Memory B cell (primary cell): ENCODE measurements at regions not wholly inside any gene's neighbourhood (a gene's known extent, or its start where the extent isn't known, plus 50 kb on each side); places are given as distances from the start of the nearest gene placed in this dataset.

ENCODE experiments used
- ATAC-seq: fragments of 150-1000 bp; cut with Tn5 transposase; 2 replicates; pipeline ENCODE4 v1.10.0; 2021; ENCODE audit warnings: low read depth, mild to moderate bottlenecking, moderate library complexity
- DNase-seq, 2 donors: peaks; one replicate each; pipeline ENCODE4 v3.0.0; 2022; ENCODE audit warnings: low spot score in 2 of 2
- H3K27ac Mint-ChIP-seq: one replicate; pipeline ENCODE4 v1.8.0; 2022; ENCODE audit warnings: mild to moderate bottlenecking, moderate library complexity, mixed read lengths
- H3K27me3 Mint-ChIP-seq: one replicate; pipeline ENCODE4 v1.8.0; 2022; ENCODE audit warnings: mixed read lengths
- H3K36me3 Mint-ChIP-seq: one replicate; pipeline ENCODE4 v1.8.0; 2022; ENCODE audit warnings: mild to moderate bottlenecking, mixed read lengths
- H3K4me1 Mint-ChIP-seq: one replicate; pipeline ENCODE4 v1.8.0; 2022; ENCODE audit warnings: mixed read lengths
- H3K4me3 Mint-ChIP-seq: one replicate; pipeline ENCODE4 v1.8.0; 2022; ENCODE audit warnings: mild to moderate bottlenecking, moderate library complexity, mixed read lengths
- H3K9me3 Mint-ChIP-seq: one replicate; pipeline ENCODE4 v1.8.0; 2022; ENCODE audit warnings: mixed read lengths

DNA sequence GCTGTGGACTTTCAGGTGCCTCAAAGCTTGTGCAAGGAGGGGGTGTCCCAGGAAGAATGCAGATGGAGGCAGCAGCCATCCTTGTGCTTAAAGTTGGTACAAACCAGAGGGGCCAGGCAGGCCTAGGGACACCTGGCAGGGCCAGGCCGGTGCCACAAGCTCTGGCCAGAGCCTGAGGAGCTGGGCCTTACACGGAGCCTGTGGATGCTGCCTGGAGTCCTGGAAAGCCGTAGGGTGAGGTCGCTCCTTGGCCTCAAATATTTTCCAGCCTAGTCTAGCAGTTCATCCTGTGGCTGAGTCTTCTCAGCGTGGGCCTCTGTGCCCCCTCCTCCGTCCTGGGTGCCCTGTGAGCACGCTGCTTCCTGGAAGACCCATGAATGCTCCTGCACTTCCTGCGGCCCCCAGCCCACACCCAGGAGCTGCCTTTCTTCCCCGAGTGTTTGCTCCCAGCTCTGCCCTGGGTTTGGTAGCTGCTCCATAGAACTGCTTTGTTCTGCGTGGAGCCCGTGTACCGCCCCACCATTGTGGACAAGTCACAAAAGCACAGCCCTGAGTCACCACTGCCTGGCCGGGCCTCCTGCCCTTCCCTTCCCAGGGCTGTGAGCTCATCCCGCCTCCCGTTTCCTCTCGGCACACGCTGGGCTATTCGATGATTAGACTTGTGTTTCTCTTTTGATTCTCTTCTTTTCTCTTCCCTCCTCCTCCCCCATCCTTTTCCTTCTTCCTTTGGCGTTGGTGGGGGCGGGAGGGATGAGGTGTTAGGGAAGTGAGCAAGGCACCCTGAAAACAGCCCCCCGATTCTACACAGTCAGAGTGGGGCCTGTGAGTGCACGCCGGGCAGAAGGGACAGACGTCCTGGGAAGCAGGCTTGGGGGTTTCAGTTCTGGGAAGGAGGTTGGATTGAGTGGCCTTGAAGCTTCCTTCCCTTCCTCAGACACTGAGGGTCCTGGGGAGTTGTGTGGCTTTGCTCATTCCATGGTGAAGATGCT lies 73.2 kb upstream of the SHH start:
- ATAC-seq (no peak), DNase-seq (no peak)
- Mint-ChIP-seq H3K9me3 (peaks cover 2% of the 10 kb centered on the region), H3K27me3 (peaks cover 11% of the 10 kb centered on the region), H3K4me3 (no peak overlapping the region), H3K4me1 (no peaks in the 10 kb centered on the region), H3K36me3 (no peaks in the 10 kb centered on the region), H3K27ac (no peak overlapping the region)

DNA sequence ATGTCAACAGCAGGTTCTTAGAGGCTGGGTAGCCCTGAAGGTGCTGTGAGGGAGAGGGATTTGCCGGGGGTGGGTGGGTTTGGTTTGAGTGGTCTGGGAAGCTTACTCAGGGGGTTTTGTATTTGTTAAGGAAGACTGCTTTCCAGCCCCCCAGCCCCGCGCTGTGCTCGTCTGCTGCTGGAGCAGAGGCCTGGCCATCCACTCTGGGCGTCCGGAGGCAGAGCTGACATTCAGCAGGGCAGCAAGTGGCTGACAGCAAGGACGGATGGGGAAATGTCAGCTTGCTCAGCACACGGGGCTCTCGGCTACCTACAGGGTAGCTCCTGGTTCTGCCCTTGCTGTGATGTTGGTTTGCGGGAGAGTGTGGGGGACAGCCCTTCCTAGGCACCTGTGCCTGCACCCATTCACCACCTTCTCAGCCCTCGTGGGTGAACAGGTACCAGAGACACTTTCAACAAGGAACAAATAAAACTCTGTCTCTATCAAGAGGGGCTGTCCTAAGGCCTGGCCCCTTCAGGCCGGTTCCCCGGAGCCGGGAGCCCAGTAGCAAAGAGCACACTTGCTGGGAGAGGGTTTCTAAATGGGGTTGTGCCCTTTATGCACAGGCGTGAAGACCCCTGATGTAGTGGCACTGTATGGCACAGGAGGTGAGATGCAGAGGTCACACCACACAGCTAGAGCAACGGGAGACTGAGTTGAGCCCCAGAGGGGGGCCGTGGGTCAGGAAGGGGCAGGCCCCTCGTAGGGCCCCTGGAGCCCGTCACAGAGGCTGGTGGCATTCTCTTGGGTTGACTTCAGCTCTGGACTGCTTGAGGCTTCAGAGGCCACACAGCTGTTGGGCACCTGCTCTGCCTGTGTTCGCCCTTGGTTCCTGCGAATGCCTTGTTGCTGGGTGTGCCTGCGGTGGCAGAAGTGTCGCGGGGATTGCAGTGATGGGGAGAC lies 72.2 kb upstream of the SHH start:
- Mint-ChIP-seq H3K9me3 (peaks cover 2% of the 10 kb centered on the region), H3K4me1 (no peaks in the 10 kb centered on the region), H3K36me3 (no peaks in the 10 kb centered on the region), H3K4me3 (no peak overlapping the region), H3K27ac (no peak overlapping the region), H3K27me3 (peaks cover 11% of the 10 kb centered on the region)
- DNase-seq (no peak), ATAC-seq (no peak)

DNA sequence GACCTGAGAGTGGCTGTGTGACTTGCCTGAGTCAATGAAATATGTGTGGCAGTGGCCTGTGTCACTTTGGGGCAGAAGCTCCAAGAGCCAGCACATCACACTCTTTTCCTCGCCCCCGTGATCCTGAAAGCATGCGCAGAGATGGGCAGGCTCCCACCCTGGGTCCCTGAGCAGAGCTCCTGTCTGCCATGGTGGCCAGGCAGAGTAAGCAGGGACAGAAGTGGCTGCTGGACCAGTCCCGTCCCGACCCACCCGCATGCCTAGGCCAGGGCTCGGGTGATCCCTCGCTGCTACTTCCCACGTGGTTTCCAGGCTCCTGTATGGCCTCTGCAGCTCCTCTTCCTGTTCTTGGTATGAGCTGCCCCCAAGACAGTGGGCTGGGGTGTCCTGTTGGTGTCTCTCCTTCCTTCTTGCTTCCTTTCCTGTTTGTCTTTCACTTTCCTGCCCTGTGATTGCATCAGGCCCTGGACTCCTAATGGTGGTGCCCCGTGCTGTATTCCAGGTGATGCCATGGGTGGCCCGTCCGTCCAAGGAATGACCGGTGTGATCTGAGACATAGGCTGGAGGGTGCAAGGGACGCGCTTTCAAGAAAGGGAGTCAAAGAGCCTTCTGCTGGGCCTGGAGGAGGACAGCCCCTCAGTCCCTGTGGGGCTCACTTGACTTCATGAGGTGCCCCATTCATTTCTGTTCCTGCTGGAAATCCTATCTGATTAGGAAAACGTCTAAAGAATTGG lies 71.4 kb upstream of the SHH start:
- no peak overlapping the region for H3K4me3 Mint-ChIP-seq
- no peak for DNase-seq
- no peaks in the 10 kb centered on the region for H3K36me3 Mint-ChIP-seq
- H3K27ac Mint-ChIP-seq, result no peak overlapping the region
- H3K4me1 Mint-ChIP-seq, result no peaks in the 10 kb centered on the region
- peaks cover 2% of the 10 kb centered on the region for H3K9me3 Mint-ChIP-seq
- ATAC-seq, result no peak
- H3K27me3 Mint-ChIP-seq, result peaks cover 10% of the 10 kb centered on the region

DNA sequence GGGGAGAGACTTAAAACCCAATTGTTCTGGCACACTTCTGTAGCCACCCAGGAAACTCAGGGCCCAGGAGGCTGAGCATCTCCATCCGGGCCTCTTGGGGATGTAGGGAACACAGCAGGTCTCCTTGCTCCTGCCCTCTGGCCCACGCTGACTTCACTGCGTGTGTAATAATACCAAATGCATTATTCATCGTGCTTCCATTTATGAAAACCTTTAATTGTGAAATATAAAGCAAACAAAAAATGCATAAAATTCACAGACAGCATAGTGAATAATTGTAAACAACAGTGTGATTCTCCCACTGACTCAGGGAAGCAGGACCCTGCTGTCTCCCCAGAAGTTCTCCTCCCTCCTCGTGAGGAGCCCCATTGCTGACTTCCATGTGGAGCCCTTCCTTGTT lies 70.3 kb upstream of the SHH start:
- no peak overlapping the region for H3K27ac Mint-ChIP-seq
- no peak overlapping the region for H3K4me3 Mint-ChIP-seq
- peaks cover 2% of the 10 kb centered on the region for H3K9me3 Mint-ChIP-seq
- ATAC-seq (no peak), DNase-seq (no peak)
- H3K27me3 Mint-ChIP-seq, result peaks cover 5% of the 10 kb centered on the region
- no peaks in the 10 kb centered on the region for H3K36me3 Mint-ChIP-seq
- H3K4me1 Mint-ChIP-seq, result no peaks in the 10 kb centered on the region

DNA sequence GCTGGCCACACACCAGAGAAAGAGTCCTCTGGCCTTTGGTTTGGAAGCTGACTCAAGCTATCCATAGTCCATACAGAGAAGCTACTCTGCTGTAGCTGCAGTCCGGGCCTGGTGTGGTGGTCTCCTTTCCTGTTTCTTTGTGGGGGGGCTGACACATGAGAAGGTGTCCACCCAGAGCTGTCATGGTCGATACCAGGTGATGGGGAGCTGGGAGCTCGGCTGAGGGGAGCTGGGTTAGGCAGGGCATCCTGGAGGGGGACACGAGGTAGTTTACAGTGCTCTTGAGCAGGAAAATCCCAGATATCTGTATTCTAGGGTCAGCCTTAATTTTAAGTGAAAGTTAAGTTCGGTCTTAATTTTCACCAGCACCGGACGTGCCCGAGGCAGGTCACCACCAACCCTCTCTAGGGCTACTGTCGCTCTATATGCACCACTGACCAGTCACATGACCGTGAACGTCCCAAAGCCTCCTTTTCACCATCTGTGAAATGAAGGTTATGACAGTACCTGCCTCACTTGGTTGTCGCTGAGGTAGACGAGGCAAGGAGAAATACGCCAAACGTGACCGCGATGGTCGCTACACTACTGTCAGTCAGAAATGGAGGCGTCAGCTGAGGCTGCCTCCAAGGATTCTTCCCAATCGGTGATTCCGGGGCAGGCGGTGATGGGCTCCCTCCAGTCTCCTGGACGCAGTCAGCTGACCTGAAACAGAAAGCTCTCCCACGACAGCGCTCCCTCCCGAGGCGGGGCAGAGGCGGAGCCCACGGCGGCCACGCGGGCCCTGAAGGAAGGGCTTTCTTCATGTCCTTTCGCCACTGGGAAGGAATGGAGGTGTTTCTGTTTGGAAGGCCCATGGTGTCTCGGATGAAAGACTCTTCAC lies 69.4 kb upstream of the SHH start:
- DNase-seq (no peak), ATAC-seq (no peak)
- Mint-ChIP-seq H3K4me3 (no peak overlapping the region), H3K36me3 (no peaks in the 10 kb centered on the region), H3K4me1 (no peaks in the 10 kb centered on the region), H3K27ac (no peak overlapping the region), H3K27me3 (peaks cover 6% of the 10 kb centered on the region), H3K9me3 (peaks cover 3% of the 10 kb centered on the region)

DNA sequence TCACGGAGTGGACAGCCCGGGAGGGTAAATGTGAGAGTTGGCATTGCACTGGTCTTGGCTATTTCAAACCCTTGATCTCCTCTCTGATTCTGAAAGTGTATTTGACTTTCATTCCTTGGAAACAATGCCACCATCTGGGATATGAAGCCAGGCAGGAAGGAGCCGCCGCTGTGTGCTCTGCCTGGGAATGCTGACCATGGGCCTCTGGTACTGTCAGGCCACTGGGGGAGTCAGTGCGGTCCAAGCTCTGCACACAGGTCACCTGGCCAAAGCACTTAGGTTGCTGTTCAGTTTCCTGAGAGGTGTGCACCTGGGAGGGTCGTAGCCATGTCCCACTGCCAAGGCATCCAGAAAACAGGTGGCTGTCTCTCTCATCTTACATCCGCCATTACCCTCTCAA lies 68.5 kb upstream of the SHH start:
- DNase-seq (no peak), ATAC-seq (no peak)
- peaks cover 3% of the 10 kb centered on the region for H3K9me3 Mint-ChIP-seq
- H3K27me3 Mint-ChIP-seq, result peaks cover 4% of the 10 kb centered on the region
- H3K36me3 Mint-ChIP-seq, result no peaks in the 10 kb centered on the region
- no peak overlapping the region for H3K4me3 Mint-ChIP-seq
- no peak overlapping the region for H3K27ac Mint-ChIP-seq
- H3K4me1 Mint-ChIP-seq, result no peaks in the 10 kb centered on the region

DNA sequence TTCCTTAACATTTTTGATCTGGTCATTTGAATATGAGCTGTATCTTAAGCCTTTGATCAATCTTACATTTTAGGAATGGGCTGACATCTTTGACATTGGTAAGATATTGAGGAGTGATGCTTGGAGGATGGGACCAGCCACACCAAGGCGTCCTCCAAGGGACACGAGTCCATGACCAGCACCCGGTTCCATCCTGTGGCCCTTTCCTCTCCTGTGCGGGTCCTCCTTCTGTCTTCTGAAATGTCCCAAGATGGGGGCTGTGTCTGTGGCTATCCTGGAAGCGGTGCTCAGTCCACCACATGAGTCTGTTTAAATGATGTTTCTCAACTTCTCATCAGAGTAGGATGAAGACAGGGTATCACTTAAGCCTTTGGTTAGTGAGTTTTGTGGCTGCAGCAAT lies 67.3 kb upstream of the SHH start:
- ATAC-seq, result no peak
- Mint-ChIP-seq H3K9me3 (peaks cover 3% of the 10 kb centered on the region), H3K27ac (no peak overlapping the region), H3K4me3 (no peak overlapping the region), H3K36me3 (no peaks in the 10 kb centered on the region), H3K4me1 (no peaks in the 10 kb centered on the region), H3K27me3 (peaks cover 4% of the 10 kb centered on the region)
- DNase-seq, result no peak

DNA sequence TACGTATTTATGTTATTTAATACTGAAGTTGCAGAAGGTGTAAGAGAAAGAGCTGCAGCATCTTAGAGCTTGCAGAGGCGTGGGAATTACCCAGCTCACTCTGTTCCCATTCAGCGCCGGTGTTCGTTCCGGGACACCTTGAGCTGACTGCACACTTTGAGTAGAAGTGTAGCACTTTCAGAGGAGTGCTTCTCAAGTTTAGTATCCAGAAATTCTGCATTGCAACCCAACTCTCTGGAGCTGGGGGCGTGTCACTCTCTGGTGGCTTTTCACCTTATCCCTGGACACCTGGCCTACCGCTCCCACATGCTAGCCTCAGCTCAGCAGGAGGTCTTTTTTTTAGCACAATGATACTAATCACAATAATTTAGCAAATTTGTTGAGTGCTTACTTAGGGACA lies 66.4 kb upstream of the SHH start:
- no peak overlapping the region for H3K4me3 Mint-ChIP-seq
- H3K27ac Mint-ChIP-seq, result no peak overlapping the region
- H3K27me3 Mint-ChIP-seq, result peaks cover 2% of the 10 kb centered on the region
- peaks cover 1% of the 10 kb centered on the region for H3K9me3 Mint-ChIP-seq
- H3K36me3 Mint-ChIP-seq, result no peaks in the 10 kb centered on the region
- ATAC-seq, result no peak
- H3K4me1 Mint-ChIP-seq, result no peaks in the 10 kb centered on the region
- DNase-seq, result no peak

DNA sequence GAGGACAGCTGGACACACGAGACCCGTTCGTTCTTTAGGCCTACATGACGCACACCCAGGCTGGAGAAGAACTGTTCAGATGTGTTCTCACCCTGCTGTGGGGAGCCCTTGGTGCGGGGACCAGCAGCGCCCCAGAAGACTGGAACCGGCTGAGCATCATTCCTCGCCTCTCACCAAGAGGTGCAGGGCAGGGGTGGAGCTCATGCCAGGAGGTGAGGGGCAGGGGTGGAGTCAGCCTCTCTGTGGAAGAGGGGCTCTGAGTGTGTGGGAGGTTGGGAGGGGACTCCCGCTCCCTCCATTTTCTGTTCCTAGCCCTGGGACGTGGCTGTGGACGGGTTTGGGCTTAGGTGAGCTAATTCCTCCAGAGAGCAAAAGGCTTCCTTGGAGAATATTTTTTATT lies 66.0 kb upstream of the SHH start:
- ATAC-seq, result no peak
- Mint-ChIP-seq H3K9me3 (peaks cover 1% of the 10 kb centered on the region), H3K27ac (no peak overlapping the region), H3K4me3 (no peak overlapping the region), H3K4me1 (no peaks in the 10 kb centered on the region), H3K27me3 (peaks cover 1% of the 10 kb centered on the region), H3K36me3 (no peaks in the 10 kb centered on the region)
- DNase-seq, result no peak

DNA sequence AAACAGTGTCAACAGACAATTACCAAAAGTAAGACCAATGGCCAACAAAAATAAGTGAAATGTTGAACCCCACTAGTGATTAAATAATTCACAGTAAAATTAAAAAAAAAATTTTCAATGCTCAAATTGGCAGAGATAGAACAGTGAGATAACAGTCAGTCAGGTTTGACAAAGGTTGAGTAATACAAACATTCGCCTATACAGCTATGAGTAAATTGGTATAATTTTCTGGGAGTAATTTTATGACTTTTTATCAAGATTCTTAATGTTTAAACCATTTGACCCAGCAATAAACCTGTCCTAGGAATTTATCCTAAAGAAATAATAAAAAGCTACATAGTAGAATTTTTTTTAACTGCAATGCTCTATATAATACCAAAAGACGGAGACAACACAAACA lies 64.9 kb upstream of the SHH start:
- no peak overlapping the region for H3K27ac Mint-ChIP-seq
- peaks cover 1% of the 10 kb centered on the region for H3K27me3 Mint-ChIP-seq
- H3K36me3 Mint-ChIP-seq, result no peaks in the 10 kb centered on the region
- H3K9me3 Mint-ChIP-seq, result peaks cover 1% of the 10 kb centered on the region
- ATAC-seq (no peak), DNase-seq (no peak)
- H3K4me3 Mint-ChIP-seq, result no peak overlapping the region
- no peaks in the 10 kb centered on the region for H3K4me1 Mint-ChIP-seq

DNA sequence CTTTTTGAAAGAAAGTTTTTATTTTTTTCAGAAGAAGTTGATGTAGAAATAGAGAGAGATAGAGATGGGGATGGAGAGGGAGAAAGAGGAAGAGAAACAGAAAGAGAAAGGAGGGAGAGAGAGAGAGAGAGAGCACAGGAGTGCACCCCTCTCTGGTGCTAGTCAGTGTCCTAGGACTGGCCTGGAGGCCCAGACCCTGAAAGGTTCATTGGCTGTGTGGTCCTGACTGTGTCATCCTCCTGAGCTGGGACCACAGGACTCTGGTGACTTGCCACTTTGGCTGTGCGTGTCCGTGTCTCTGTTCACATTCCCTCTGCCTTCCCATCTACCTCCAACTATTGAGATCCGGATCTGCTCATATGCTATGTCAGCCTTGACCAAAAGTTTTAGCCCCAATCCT lies 62.1 kb upstream of the SHH start:
- H3K4me1 Mint-ChIP-seq, result no peaks in the 10 kb centered on the region
- H3K27ac Mint-ChIP-seq, result no peak overlapping the region
- no peak overlapping the region for H3K4me3 Mint-ChIP-seq
- no peak for ATAC-seq
- DNase-seq, result no peak
- H3K9me3 Mint-ChIP-seq, result peaks cover 1% of the 10 kb centered on the region
- H3K27me3 Mint-ChIP-seq, result peaks cover 6% of the 10 kb centered on the region
- H3K36me3 Mint-ChIP-seq, result no peaks in the 10 kb centered on the region

DNA sequence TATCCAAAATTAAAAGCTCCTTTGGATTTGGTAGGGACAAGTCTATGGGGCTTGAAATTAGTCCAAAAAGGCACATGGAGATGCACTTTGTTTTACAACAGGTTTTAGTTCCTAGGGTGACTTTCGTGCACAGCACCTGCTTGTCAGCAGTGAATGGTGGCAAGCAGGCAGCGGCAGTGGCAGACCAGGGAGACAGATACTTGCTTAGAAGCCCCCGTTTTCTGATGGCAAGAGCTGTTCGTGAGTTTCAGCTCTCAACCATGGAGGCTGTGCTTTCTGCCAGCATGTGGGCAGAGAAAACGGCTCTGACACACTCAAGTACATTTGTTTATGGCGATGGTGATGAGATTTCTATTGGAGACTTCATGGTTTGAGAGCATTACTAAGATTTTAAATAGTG lies 61.7 kb upstream of the SHH start:
- Mint-ChIP-seq H3K27me3 (peaks cover 6% of the 10 kb centered on the region), H3K27ac (no peak overlapping the region), H3K4me1 (no peaks in the 10 kb centered on the region), H3K4me3 (no peak overlapping the region), H3K9me3 (peaks cover 1% of the 10 kb centered on the region), H3K36me3 (no peaks in the 10 kb centered on the region)
- DNase-seq (no peak), ATAC-seq (no peak)

DNA sequence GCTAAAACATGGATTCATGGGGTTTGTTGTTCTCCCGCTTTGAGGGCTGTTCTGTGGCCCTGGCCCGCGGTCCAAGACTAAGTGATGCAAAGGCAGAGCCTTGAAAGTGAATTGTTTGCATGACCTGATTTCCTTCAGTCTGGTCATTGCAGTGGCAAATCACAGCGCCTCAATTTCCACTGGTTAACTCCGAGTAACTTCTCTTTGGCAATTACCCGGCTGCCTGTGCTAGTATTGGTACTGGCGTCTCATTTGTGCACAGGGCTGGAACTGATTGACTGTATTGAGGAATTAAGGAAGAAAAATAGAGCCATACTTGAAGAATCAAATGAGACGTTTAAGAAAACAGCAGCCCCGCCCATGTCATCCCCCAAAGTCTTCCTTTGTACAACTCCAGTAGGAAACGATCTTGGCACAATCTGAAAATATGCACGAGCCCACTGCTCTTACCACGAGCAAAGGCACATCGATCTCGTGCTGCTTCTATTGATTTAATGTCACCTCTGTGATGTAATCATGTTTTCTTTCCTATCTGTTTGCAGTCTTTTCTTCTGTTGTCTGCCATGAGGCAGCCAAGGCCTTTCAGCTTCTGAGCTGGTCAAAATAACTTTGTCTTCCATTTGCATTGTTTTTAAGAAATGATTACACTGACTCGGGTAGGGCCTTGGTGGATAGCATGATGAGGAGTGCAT lies 60.6 kb upstream of the SHH start:
- ATAC-seq, result no peak
- H3K27me3 Mint-ChIP-seq, result peaks cover 8% of the 10 kb centered on the region
- H3K9me3 Mint-ChIP-seq, result peaks cover 3% of the 10 kb centered on the region
- no peak overlapping the region for H3K27ac Mint-ChIP-seq
- H3K4me1 Mint-ChIP-seq, result no peaks in the 10 kb centered on the region
- no peak for DNase-seq
- no peak overlapping the region for H3K4me3 Mint-ChIP-seq
- no peaks in the 10 kb centered on the region for H3K36me3 Mint-ChIP-seq
